22Rv1 (cell line): ENCODE measurements at regions not wholly inside any gene's neighbourhood (a gene's known extent, or its start where the extent isn't known, plus 50 kb on each side); places are given as distances from the start of the nearest gene placed in this dataset.
"Not testable (repeated sequence)": the region's sequence is repeated elsewhere in the genome, so short reads cannot be mapped to it uniquely, and the experiment has no call there.

Experiments used
- H3K27ac ChIP-seq: fragments of 450-650 bp; 2 replicates; pipeline ENCODE4 v1.5.1; 2017
- ZFX ChIP-seq: fragments of 450-650 bp; IDR thresholded peaks from 2 replicates; pipeline ENCODE4 v1.6.1; 2017; ENCODE audit warnings: antibody characterized with exemption, borderline replicate concordance
- TF ChIP-seq, protein P1 (sequence below): fragments of 450-650 bp; IDR thresholded peaks from 2 replicates; pipeline ENCODE4 v1.5.1; 2017; ENCODE audit warnings: mild to moderate bottlenecking

DNA sequence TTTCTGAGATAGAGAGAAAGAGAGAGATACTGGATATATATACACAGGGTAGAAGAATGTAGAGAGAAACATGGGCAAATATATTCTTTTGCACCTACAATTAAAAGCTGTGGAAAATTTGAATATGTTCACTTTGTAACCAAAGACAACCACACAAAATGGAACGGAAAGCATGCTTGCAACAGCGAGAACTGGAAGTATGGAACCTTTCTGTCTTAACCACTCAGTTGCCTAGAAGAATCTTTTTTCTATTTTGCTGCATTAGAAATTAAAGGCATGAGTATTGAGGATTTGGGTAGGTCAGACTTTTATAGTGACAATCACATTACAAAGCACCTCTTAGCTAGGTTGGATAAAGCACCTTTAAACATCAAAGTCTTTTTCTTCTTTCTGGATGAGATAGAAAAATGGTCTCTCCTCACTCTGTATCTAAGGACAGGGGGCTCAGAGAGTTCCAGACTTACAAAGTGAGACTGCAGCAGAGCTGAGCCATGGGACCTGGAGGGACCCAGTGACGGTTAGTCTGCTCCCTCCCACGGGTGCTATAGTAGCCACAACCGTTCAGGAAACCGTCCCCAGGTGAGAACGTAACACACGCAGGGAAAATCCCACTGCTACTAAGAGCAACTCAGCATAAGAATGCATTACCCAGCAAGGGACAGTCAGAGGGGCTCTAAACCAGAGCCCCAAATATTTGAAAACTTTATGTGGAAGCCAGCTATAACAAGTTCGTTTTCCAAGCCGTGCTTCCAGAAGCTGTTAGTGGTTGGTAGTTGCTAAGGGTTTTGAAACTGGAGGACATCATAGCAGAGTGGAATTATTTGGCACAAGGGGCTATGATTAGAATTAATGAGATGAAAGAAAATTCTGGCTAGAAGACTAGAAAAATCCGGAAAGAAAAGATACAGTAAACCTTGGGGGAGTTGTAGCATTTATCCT is 97.1 kb downstream of the DAD1 start:
- TF ChIP-seq, protein P1, sequence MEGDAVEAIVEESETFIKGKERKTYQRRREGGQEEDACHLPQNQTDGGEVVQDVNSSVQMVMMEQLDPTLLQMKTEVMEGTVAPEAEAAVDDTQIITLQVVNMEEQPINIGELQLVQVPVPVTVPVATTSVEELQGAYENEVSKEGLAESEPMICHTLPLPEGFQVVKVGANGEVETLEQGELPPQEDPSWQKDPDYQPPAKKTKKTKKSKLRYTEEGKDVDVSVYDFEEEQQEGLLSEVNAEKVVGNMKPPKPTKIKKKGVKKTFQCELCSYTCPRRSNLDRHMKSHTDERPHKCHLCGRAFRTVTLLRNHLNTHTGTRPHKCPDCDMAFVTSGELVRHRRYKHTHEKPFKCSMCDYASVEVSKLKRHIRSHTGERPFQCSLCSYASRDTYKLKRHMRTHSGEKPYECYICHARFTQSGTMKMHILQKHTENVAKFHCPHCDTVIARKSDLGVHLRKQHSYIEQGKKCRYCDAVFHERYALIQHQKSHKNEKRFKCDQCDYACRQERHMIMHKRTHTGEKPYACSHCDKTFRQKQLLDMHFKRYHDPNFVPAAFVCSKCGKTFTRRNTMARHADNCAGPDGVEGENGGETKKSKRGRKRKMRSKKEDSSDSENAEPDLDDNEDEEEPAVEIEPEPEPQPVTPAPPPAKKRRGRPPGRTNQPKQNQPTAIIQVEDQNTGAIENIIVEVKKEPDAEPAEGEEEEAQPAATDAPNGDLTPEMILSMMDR, result no peak
- H3K27ac ChIP-seq, result no peak overlapping the region

DNA sequence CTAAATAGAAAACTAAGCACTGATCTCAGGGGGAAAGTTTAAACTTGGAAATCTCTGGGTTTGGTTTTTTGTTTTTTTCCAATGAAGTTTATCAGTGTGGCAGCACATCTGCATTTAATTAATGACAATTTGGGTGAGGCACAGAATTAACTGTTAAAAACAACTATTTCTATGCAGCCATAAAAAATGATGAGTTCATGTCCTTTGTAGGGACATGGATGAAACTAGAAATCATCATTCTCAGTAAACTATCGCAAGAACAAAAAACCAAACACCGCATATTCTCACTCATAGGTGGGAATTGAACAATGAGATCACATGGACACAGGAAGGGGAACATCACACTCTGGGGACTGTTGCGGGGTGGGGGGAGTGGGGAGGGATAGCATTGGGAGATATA is 98.0 kb downstream of the DAD1 start:
- not testable (repeated sequence) for H3K27ac ChIP-seq

DNA sequence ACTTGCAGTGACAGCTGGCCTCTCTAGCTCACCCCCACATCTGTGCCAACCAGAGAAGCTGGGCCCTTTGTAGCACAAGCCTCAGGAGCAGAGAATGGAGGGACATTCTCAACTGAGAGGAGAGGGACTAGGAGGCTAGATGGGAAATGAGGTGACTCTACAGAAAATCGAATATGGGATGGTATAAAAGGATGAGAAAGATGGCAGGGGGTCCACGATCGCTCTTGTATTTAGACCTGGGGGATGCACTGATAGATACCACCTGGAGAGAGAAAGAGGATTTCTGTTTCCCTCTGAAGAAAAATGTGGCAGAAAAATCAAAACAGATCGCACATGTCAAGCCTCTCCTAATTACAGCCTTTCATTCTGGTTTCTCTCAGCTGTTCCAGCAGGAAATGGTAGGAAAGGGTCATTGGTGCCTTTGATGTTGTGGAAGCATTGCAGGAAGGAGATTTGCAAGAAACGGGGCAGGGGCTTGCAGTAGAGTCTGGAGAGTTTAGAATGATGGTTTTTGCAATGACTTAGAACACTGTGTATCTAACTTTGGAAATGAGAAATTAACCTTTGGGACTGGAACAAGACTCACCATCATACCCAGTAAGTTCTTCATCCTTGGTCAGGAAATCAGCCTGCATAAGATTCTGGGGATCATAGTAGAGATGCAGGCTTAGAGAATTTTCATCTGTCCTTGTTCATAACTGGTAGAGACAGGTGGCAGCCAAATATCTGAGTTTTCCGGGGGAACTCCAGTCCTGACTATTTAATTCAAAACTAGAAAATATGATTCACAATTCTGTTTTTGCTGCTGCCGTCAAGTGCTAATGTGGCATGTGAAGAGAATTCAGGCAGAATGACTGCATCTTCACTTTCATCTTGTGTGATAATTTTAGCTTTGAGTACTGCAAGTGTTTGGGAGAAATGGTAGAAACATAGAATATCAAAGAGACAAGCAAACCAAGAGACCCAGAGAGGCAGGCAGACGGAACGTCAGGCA is 98.8 kb downstream of the DAD1 start:
- TF ChIP-seq, protein P1, result no peak
- no peak for TF ChIP-seq ZFX
- no peak overlapping the region for H3K27ac ChIP-seq

DNA sequence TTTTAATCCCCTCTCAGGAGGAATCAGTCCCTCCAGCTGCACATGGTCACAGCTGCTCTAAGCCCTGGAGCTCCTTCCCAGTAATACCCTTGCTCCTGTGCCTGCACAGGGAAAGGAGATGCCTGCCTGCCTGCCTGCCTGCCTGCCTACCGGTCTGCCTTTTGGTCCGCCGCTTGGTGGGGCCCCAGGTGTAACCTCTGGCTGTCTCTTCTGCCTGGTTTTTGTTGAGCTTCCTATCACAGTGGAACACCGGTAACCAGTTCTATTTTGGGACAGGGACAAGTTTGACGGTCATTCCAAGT is 99.8 kb downstream of the DAD1 start:
- TF ChIP-seq, protein P1, result no peak
- no peak for TF ChIP-seq ZFX
- no peak overlapping the region for H3K27ac ChIP-seq

DNA sequence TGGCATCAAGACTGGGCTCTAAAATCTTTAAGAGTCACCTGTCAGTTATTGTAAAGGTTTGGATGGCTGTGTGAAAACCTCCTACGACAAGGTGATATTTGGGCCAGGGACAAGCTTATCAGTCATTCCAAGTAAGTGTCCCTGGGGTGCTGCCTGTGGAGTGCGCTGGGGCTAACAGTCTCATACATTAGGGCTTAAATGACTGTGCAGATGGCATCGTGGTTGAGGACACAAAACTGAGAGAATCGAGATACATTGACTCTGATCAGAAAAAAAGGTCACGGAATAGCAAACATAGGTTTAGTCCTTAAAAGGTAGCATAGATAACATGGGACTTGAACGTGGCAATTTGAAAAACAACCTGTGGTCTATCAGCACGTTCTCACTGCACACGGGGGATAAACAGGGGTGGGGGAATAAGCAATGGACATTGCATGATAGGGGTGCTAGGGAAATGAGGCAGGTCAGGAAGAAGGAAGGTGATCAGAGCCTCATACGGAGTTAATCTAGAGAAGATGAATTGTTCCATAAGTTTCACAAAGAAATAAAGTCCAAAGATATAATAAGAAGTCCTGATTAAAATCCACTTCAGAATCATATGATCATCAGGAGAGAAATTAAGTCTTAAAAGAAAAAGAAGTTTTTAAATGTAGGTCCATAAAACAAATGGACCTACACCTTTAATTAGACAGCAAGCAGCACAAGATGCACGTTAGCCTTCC is 100.3 kb downstream of the DAD1 start:
- no peak overlapping the region for H3K27ac ChIP-seq
- no peak for TF ChIP-seq ZFX

DNA sequence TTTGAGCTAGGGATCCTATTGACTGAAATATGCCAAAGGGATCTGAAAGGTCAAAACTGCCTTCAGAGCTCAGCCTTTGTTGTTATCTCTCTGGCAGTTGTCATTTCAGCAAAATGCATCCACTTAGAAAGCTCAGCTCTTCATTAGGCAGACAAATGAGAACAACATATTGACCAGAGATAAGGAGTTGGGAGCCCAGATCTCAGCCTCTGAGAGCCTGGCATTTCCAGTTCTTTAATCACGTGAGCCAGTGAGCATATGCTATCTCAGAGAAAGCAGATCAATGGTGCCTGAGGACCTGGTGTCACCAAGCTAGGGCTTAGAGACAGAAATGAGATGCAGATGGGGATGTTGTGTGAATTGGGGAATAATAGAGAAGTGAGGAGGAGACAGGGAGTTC is 101.1 kb downstream of the DAD1 start:
- TF ChIP-seq ZFX, result no peak
- TF ChIP-seq, protein P1, result no peak
- no peak overlapping the region for H3K27ac ChIP-seq

DNA sequence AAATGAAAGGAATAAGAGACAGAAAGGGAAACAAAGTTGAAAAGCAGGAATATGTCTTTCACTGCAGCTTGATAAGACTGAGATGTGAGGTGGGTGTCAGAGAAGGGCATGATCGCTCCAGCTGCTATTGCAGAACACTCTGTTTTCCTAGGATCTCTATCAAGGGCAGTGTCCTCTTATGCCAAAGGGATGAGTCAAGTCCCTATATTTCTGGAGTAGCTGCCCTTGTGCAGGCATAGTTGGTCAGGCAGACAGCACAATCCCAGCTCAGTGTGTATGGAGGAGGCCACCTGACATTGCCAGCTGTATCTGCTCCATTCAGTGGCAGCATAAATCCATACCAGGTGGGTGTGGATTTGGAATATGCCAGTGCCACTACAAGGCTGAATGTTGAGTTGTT is 101.6 kb downstream of the DAD1 start:
- TF ChIP-seq, protein P1, result no peak
- no peak for TF ChIP-seq ZFX
- no peak overlapping the region for H3K27ac ChIP-seq
